ENCODE measurements at regions not wholly inside any gene's neighbourhood (a gene's known extent, or its start where the extent isn't known, plus 50 kb on each side); places are given as distances from the start of the nearest gene placed in this dataset.

DNA sequence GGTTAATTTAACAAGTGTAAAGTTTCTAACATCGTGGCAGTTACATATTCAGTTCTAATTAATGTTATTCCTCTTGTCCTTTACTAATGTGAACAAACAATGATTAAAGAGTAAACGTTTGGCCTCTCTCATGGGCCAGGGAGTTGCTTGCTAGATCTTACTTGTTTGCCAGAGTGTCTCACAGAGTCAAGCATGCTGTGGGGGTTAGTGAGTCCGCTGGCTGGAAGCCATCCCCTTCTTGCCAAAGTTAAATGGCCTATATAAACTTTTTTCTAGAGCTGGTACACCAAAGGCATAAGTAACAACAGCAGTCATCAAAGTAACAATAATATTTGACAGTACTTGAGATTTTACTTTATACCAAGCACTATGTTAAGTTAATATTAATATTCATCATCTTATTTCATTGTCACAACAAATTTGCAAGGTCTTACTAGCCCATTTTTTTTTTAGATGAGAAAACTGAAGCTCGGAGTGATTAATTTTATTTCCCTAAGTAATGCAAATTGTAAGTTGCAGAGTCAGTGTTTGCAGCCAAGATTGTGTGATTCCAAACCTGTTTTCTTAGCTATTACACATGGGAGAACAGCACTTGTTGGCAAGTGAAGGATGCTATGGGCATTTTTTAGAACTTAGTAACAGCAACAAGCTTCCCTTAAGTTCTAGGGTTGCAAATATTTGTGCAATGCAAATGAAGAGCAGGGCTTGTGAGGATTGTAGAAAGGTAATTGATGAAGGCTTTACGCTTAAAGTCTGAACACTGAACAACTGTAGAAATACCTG is 224.5 kb downstream of the RFPL4B start:
- DNase-seq (ENCODE audit: low read depth): no peak
- TF ChIP-seq, protein P1, sequence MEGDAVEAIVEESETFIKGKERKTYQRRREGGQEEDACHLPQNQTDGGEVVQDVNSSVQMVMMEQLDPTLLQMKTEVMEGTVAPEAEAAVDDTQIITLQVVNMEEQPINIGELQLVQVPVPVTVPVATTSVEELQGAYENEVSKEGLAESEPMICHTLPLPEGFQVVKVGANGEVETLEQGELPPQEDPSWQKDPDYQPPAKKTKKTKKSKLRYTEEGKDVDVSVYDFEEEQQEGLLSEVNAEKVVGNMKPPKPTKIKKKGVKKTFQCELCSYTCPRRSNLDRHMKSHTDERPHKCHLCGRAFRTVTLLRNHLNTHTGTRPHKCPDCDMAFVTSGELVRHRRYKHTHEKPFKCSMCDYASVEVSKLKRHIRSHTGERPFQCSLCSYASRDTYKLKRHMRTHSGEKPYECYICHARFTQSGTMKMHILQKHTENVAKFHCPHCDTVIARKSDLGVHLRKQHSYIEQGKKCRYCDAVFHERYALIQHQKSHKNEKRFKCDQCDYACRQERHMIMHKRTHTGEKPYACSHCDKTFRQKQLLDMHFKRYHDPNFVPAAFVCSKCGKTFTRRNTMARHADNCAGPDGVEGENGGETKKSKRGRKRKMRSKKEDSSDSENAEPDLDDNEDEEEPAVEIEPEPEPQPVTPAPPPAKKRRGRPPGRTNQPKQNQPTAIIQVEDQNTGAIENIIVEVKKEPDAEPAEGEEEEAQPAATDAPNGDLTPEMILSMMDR (IDR thresholded peaks at IDR 0.05; ENCODE audit: insufficient read depth, low read depth, low read length, missing control alignments): no peak

DNA sequence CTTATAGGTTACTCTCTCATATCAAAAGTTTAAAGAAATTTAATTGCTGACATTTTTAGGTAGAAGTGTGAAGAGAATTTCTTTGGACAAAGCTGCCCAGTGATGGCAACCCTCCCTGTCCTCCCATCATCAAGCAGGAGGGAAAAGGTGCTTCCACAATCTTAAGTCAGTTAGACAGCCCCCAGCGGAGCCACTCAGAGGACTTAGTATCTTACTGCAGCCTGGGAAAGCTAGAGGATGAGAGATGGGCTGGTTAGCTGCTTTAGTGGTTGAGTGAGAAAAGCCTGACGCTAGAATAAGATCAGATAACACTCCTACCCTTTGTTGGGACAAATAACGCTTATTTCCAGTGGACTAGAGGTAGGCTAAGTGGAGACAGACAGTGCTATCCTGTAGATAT is 227.1 kb downstream of the RFPL4B start:
- H3K4me3 ChIP-seq (ENCODE audit: low read depth, low read length): no peak overlapping the region
- DNase-seq (ENCODE audit: low read depth): no peak
- TF ChIP-seq, protein P1 (IDR thresholded peaks at IDR 0.05; ENCODE audit: insufficient read depth, low read depth, low read length, missing control alignments): no peak

More for the DNA sequence above, 224.5 kb downstream of the RFPL4B start:
- H3K4me3 ChIP-seq (ENCODE audit: low read depth, low read length): no peak overlapping the region

GRCh38 chr6:112575309-112575834 is 228.2 kb downstream of the RFPL4B start:
- DNase-seq (ENCODE audit: low read depth): no peak
- H3K4me3 ChIP-seq (ENCODE audit: low read depth, low read length): no peak overlapping the region
- TF ChIP-seq, protein P1 (IDR thresholded peaks at IDR 0.05; ENCODE audit: insufficient read depth, low read depth, low read length, missing control alignments): no peak

DNA sequence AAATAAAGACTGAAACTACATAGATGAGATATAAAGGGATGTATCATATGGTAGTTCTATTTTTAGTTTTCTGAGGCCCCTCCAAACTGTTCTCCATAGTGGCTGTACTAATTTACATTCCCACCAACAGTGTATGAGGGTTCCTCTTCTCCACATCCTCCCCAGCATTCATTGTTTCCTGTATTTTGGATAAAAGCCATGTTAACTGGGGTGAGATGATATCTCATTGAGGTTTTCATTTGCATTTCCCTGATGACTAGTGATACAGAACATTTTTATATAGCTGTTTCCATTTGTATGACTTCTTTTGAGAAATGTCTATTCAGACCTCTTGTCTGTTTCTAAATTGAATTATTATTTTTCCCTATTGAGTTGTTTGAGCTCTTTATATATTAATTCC is 229.3 kb downstream of the RFPL4B start:
- TF ChIP-seq, protein P1 (IDR thresholded peaks at IDR 0.05; ENCODE audit: insufficient read depth, low read depth, low read length, missing control alignments): no peak

GRCh38 chr6:112579601-112580000 is 232.5 kb downstream of the RFPL4B start:
- no peak overlapping the region for H3K4me3 ChIP-seq (ENCODE audit: low read depth, low read length)
- TF ChIP-seq, protein P1 (IDR thresholded peaks at IDR 0.05; ENCODE audit: insufficient read depth, low read depth, low read length, missing control alignments): no peak
- DNase-seq (ENCODE audit: low read depth): no peak

More for the DNA sequence above, 229.3 kb downstream of the RFPL4B start:
- DNase-seq (ENCODE audit: low read depth): no peak
- H3K4me3 ChIP-seq (ENCODE audit: low read depth, low read length): no peak overlapping the region

DNA sequence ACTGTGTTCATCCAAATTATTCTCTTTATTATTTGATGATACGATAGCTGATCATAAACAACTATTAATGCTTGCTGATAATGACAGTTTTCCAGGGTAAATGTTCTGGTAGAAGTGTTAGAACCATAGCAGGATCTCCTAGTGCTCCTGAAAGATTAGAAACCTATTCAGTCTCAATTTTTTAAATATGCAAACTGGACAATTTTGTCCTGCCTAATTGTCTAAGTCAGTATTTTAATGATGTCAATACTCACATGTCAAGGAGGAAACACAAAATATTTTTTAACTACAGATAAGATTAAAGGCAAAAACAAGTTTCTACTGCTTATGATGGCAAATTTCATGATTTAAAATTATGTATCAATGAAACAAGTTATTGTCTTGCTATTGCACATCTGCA is 233.9 kb downstream of the RFPL4B start:
- no peak for DNase-seq (ENCODE audit: low read depth)
- TF ChIP-seq, protein P1 (IDR thresholded peaks at IDR 0.05; ENCODE audit: insufficient read depth, low read depth, low read length, missing control alignments): no peak
- no peak overlapping the region for H3K4me3 ChIP-seq (ENCODE audit: low read depth, low read length)

Data from GM12865 (cell line).